Limb (tissue), 2 donors: ENCODE measurements at regions not wholly inside any gene's neighbourhood (a gene's known extent, or its start where the extent isn't known, plus 50 kb on each side); places are given as distances from the start of the nearest gene placed in this dataset.
"Not testable (repeated sequence)": the region's sequence is repeated elsewhere in the genome, so short reads cannot be mapped to it uniquely, and the experiment has no call there.

ENCODE experiments used
- DNase-seq, 2 donors: peaks; one replicate each; pipeline ENCODE4 v3.0.0-alpha.2; 2016; ENCODE audit errors: extremely low spot score in 2 of 2

DNA sequence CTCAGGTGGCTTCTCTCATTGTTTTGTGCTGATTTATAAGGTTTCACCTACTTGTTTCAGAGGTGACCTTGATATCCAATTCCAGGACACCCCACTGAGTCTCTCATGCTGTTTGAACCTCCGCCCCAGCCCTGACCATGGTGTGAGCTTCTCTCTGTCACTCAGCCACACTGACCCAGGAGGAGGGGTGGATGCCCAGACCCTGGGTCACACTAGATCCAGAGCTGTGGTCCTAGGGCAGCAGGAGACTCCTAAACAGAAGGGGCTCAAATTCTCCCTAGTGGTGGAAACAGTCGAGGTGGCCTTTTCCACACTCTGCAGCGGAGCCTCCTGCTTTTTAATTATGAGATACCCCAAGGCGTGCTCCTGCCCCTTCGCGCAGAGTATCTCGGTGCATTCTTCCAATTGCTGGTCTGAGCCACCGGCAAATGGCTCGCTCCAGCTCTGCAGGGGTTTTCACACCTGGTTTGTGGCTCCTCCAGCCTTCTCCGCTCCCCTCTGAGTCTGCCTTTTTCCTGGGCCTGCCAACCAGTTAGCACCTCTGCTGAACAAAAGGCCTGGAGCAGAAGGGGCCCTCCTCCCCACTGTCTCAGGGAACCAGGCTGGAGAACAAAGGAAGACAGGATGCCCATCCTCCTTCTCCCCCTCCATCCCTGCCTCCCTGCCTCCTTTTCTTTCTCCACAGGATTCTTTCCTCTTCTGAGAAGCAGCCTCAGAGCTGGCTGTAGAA is 147.3 kb upstream of the SPRED2 start:
- DNase-seq = no peak

- DNase-seq = no peak
These were observed 145.3 kb upstream of the SPRED2 start for GRCh38 chr2:65577654-65578053.

- no peak for DNase-seq
These were observed 144.6 kb upstream of the SPRED2 start for GRCh38 chr2:65576861-65577601.

DNA sequence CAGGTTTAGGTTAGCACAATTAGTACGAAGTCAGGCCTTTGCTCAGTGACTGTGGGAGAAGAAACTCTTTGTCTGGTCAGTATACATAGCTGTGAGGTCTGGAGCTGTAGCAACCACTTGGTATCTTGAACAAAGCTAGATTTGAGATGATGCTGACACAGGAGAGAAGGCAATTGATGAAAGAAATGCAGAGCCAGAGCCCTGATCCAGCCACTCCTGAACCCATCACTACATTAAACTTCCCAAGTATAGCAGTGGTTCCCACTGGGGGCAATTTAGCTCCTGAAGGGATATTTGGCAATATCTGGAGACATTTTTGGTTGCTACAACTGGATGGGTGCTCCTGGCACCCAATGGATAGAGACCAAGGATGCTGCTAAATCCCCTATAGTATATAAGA is 143.9 kb upstream of the SPRED2 start:
- no peak for DNase-seq

DNA sequence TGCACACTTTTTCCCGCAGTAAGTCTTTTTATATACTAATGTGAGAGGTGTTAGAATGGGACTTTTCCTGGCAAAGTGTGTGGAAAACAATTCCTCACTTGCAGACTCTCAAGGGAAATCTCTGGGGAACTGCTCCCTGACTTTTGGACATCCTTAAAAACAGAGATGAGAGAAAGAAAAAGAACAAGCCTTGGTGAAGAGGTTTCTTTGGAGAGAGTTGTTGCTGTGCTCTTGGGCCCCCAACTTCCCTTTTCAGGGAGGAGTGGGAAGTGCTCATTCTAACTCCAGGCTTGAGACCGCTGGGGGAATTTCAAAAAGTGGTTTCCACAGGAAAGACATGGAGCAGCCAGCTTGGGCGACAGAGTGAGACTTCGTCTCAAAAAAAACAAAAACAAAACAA is 142.6 kb upstream of the SPRED2 start:
- no peak for DNase-seq

DNA sequence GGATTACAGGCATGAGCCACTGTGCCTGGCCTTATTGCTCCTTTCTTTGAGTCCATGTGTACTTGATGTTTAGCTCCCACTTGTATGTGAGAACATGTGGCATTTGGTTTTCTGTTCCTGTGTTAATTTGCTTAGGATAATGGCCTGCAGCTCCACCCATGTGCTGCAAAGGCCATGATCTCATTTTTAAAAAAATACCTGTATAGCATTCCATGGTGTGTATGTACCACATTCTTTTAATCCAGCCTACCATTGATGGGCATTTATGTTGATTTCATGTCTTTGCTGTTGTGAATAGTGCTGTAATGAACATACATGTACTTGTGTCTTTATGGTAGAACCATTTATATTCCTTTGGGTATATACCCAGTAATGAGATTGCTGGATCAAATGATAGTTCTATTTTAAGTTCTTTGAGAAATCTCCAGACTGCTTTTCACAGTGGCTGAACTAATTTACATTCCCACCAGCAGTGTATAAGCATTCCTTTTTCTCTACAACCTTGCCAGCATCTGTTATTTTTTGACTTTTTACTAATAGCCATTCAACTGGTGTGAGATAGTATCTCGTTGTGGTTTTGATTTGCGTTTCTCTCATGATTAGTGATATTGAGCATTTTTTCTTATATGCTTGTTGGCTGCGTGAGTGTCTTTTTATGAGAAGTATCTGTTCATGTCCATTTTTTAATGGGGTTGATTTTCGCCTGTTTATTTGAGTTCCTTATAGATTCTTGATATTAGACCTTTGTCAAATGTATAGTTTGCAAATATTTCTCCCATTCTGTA is 136.4 kb upstream of the SPRED2 start:
- DNase-seq = not testable (repeated sequence)

GRCh38 chr2:65566617-65567016 is 134.2 kb upstream of the SPRED2 start:
- no peak for DNase-seq

GRCh38 chr2:65565681-65566080 is 133.3 kb upstream of the SPRED2 start:
- DNase-seq = no peak

DNA sequence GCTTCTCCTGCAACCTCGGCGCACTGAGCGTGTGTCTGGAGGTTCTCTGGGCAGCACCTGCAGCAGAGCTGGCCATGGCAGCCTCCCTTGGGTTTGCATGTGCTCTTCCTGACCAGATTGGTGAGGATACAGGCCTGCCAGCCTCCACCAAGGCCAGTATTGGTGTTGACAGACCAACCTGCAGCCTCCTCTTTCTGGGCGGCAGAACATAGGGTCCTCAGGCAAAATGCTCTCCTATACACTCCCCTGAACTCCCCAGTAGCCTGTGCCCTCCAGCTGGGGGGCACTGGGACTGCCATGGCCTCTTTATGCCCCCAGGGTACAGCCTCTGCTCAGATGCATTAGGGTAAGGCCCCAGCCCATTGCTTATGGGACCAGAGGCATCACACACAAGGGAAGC is 131.9 kb upstream of the SPRED2 start:
- no peak for DNase-seq

DNA sequence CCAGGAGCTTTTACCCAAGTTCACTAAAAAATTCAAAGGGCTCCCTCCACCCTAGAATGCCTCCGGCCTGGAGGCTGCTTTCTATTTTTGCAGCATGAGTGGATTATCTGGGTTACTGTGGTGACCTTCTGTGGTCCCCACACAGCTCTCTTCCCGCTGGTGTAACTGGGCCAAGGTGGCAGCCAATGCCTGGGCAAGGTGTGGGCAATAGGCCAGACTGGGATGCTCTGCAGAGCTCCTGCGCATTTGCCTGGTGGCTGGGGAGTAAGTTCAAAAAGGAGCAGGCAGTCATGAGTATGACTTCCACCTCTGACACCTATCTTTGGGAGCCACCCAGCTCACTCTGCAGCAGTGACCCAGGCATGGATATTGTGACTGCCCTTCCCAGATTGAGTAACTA is 130.5 kb upstream of the SPRED2 start:
- no peak for DNase-seq

DNA sequence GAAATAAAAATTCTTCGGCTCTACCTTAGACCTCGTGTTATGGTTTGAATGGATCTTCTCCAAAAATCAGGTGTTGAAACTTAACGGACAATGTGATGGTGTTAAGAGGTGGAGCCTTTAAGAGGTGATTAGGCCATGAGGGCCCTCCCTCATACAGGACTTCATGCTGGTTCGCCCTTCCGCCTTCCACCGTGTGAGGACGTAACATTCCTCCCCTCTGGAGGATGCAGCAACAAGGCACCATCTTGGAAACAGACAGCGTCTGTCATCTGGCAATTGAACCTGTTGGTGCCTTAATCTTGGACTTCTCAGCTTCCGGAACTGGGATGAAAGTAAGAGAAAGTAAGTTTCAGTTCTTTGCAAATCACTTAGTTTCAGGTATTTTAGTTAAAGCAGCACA is 126.3 kb upstream of the SPRED2 start:
- no peak for DNase-seq

- no peak for DNase-seq
These were observed 125.5 kb upstream of the SPRED2 start for GRCh38 chr2:65557616-65558573.

DNA sequence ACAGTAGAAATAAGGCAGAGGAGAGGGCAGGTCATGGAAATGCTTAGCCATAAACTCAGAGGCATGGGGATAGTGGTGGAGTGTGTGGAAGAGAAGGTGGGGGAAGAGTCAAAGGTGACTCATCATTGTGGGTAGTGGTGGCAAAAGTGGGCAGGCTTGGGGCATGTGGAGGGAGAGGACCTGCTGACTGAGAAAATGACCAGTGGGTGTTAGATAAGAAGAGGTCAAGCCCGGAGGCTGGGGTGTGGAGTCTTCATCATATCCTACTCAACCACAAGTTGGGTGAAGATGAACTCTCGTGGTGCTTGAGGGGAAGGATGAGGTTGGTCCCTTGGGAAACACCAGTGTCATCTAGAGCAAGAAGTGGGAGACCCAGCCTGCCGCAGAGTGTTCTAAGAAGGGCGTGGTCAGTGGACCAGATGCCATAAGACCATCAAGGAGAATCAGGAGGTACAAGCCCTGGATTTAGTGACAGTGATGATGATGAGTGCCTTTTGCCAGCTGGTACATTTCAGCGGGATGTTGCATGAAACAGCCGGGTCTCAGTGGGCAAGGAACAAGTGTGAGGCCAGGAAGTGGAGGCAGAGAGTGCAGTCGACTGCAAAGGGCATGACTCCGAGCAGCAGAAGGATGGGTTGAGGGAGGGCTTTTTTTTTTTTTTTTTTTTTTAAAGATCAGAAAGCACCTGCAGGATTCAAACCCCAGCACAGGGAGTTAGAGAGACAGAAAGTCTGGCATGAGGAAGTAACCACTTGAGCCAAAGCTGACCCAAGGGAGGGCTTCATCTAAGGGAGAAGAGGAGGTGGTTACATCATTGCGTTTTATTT is 122.6 kb upstream of the SPRED2 start:
- DNase-seq = no peak

GRCh38 chr2:65553504-65554074 is 121.2 kb upstream of the SPRED2 start:
- no peak for DNase-seq

DNA sequence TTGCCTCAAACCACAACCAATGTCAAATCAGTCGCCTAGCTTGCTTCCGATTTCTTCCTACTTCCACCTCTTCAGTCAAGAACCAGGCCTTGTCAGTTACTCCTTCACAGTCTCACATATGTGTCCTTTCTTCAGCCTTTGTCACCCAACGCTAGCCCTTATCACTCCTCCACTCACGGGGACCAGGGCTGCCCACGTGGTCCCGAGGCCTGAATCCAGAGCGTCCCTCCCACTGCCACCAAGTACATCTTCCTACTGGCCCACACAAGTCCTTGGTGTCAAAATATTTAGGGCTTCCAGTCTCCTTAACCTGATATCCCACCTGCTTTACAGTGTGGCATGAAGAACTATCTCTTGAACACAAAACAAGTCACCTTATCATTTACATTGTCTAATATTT is 119.1 kb upstream of the SPRED2 start:
- DNase-seq = no peak

- DNase-seq = no peak
These were observed 117.8 kb upstream of the SPRED2 start for GRCh38 chr2:65550246-65550645.

DNA sequence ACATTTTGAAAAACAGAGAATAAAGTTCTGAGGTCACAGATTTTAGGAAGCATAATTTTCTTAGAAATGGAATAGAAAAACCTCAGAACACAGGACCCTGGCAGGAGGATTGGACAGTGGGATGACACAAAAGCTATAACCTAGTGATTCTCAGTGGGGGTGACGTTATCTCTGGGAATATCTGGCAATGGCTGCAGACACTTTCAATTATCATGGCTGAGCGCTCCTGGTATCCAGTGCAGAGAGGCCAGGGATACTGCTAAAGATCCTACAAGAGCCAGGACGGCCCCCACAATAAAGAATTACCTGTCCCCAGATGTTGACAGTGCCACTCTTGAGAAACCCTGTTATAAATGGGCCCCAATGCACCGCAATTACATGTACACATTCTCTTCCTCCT is 117.2 kb upstream of the SPRED2 start:
- DNase-seq = no peak

- DNase-seq = no peak
These were observed 116.8 kb upstream of the SPRED2 start for GRCh38 chr2:65549257-65549627.

DNA sequence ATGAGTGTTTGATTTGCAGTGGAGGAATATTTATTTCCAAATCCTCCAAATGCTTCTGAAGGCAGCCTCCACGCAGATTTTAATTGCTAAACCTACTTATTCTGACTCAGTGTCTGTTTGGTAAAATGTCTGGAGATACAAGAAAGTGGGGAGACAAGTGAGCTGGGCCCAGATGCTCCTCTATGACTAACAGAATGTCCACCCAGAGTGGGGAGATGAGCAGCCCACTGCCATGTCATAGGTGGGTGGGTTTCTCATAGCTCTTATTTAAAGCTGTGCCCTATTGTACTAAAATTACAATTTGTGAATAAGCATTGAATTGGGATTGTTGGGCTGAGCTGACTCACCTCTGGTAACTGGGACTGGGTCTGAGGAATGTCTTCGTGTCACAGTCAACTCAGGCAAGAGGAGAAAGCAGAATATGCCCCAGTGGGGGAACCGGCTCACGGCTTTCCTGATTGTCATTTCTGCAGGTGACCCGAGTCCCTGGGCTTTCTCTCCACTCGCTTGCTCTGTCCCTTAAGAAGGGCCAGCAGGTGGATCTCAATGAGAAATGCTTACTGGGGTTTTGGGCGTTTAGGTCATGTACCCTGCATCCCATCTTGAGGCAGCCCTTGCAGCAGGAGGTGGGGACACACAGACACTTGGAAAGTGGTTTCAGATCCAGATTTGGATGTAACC is 116.3 kb upstream of the SPRED2 start:
- DNase-seq = no peak
